H9 (cell line): ENCODE measurements at regions not wholly inside any gene's neighbourhood (a gene's known extent, or its start where the extent isn't known, plus 50 kb on each side); places are given as distances from the start of the nearest gene placed in this dataset.

Experiments
- DNase-seq: peaks from one replicate; pipeline ENCODE4 v3.0.0-alpha.2; 2017
- H2AFZ ChIP-seq: one replicate; pipeline ENCODE4 v1.6.1; 2013; ENCODE audit warnings: mild to moderate bottlenecking, low read length, control low read depth, moderate library complexity
- H2AK5ac ChIP-seq: 2 replicates; pipeline ENCODE4 v1.6.1; 2013; ENCODE audit warnings: low read length, control low read depth, mixed read lengths; ENCODE audit not compliant: insufficient read length
- H2BK120ac ChIP-seq: one replicate; pipeline ENCODE4 v1.6.1; 2013; ENCODE audit warnings: low read depth, mild to moderate bottlenecking, low read length, control low read depth, inconsistent platforms; ENCODE audit not compliant: poor library complexity, severe bottlenecking
- H2BK12ac ChIP-seq: 2 replicates; pipeline ENCODE4 v1.6.1; 2013; ENCODE audit warnings: low read length, control low read depth, mixed read lengths, low read depth; ENCODE audit not compliant: insufficient read length
- H2BK15ac ChIP-seq: 2 replicates; pipeline ENCODE4 v1.6.1; 2013; ENCODE audit warnings: low read depth, low read length, control low read depth
- H2BK20ac ChIP-seq: one replicate; pipeline ENCODE4 v1.6.1; 2013; ENCODE audit warnings: low read depth, mild to moderate bottlenecking, low read length, control low read depth, inconsistent platforms; ENCODE audit not compliant: poor library complexity, severe bottlenecking
- H2BK5ac ChIP-seq: 2 replicates; pipeline ENCODE4 v1.6.1; 2013; ENCODE audit warnings: low read length, control low read depth, mixed read lengths; ENCODE audit not compliant: insufficient read length
- H3K14ac ChIP-seq: 2 replicates; pipeline ENCODE4 v1.6.1; 2013; ENCODE audit warnings: low read length, control low read depth; ENCODE audit not compliant: insufficient read depth
- H3K18ac ChIP-seq: 2 replicates; pipeline ENCODE4 v1.6.1; 2013; ENCODE audit warnings: low read depth, mild to moderate bottlenecking, mixed read lengths, low read length, control low read depth; ENCODE audit not compliant: insufficient read length
- H3K23ac ChIP-seq: 2 replicates; pipeline ENCODE4 v1.6.1; 2013; ENCODE audit warnings: low read length, control low read depth, mixed read lengths, low read depth; ENCODE audit not compliant: insufficient read length
- H3K23me2 ChIP-seq: 2 replicates; pipeline ENCODE4 v1.6.1; 2013; ENCODE audit warnings: low read depth, mild to moderate bottlenecking, mixed read lengths, low read length, control low read depth; ENCODE audit not compliant: insufficient read length, poor library complexity, severe bottlenecking
- H3K27ac ChIP-seq: 2 replicates; pipeline ENCODE4 v1.5.1; 2013; ENCODE audit warnings: low read length, control low read depth, mixed read lengths, low read depth; ENCODE audit not compliant: insufficient read length
- H3K27me3 ChIP-seq: 2 replicates; pipeline ENCODE4 v1.6.1; 2013; ENCODE audit warnings: low read length, control low read depth, inconsistent platforms; ENCODE audit not compliant: insufficient read depth
- H3K4ac ChIP-seq: 2 replicates; pipeline ENCODE4 v1.6.1; 2013; ENCODE audit warnings: low read depth, mild to moderate bottlenecking, control low read depth, inconsistent platforms, low read length, moderate library complexity
- H3K4me1 ChIP-seq: 2 replicates; pipeline ENCODE4 v1.6.1; 2013; ENCODE audit warnings: low read length, control low read depth, inconsistent platforms; ENCODE audit not compliant: insufficient read depth
- H3K4me2 ChIP-seq: 2 replicates; pipeline ENCODE4 v1.6.1; 2013; ENCODE audit warnings: low read length, control low read depth, mixed read lengths; ENCODE audit not compliant: insufficient read length, insufficient read depth
- H3K56ac ChIP-seq: 2 replicates; pipeline ENCODE4 v1.6.1; 2013; ENCODE audit warnings: low read depth, mild to moderate bottlenecking, mixed read lengths, low read length, control low read depth; ENCODE audit not compliant: insufficient read length
- H3K79me1 ChIP-seq: 2 replicates; pipeline ENCODE4 v1.6.1; 2013; ENCODE audit warnings: low read depth, mild to moderate bottlenecking, moderate library complexity, low read length, control low read depth, inconsistent platforms; ENCODE audit not compliant: insufficient read depth, poor library complexity, severe bottlenecking
- H3K79me2 ChIP-seq: 2 replicates; pipeline ENCODE4 v1.6.1; 2013; ENCODE audit warnings: low read length, control low read depth, inconsistent platforms; ENCODE audit not compliant: insufficient read depth
- H3K9ac ChIP-seq: 2 replicates; pipeline ENCODE4 v1.6.1; 2013; ENCODE audit warnings: low read length, control low read depth, mixed read lengths; ENCODE audit not compliant: insufficient read length; ENCODE audit errors: extremely low read depth
- H3K9me3 ChIP-seq: one replicate; pipeline ENCODE4 v1.6.1; 2013; ENCODE audit warnings: low read depth, low read length, inconsistent platforms; ENCODE audit not compliant: control insufficient read depth
- H3T11ph ChIP-seq: one replicate; pipeline ENCODE4 v1.6.1; 2013; ENCODE audit warnings: mild to moderate bottlenecking, low read length, control low read depth, inconsistent platforms
- H4K20me1 ChIP-seq: one replicate; pipeline ENCODE4 v1.6.1; 2013; ENCODE audit not compliant: control insufficient read depth, insufficient read length, insufficient read depth
- H4K5ac ChIP-seq: 2 replicates; pipeline ENCODE4 v1.6.1; 2013; ENCODE audit warnings: low read depth, mild to moderate bottlenecking, mixed read lengths, low read length, control low read depth; ENCODE audit not compliant: insufficient read length
- H4K8ac ChIP-seq: replicated peaks from 2 replicates; pipeline ENCODE4 v1.6.1; 2013; ENCODE audit warnings: low read length, control low read depth, mixed read lengths, low read depth; ENCODE audit not compliant: insufficient read length
- H4K91ac ChIP-seq: 2 replicates; pipeline ENCODE4 v1.6.1; 2013; ENCODE audit warnings: low read depth, mild to moderate bottlenecking, moderate library complexity, mixed read lengths, low read length, control low read depth; ENCODE audit not compliant: insufficient read length
- H3K27ac Mint-ChIP-seq, 3 experiments: 2 replicates in 2 of 3; 3 replicates in 1 of 3; pipeline ENCODE4 v1.8.0; 2020 to 2021; ENCODE audit warnings: mixed read lengths in 3 of 3, mild to moderate bottlenecking in 1 of 3, moderate library complexity in 1 of 3
- H3K27me3 Mint-ChIP-seq: 2 replicates; pipeline ENCODE4 v1.8.0; 2021; ENCODE audit warnings: low read depth, mild to moderate bottlenecking, moderate library complexity, mixed read lengths
- H3K36me3 Mint-ChIP-seq, 3 experiments: 2 replicates in 2 of 3; 3 replicates in 1 of 3; pipeline ENCODE4 v1.8.0; 2020 to 2021; ENCODE audit warnings: low read depth in 3 of 3, mixed read lengths in 3 of 3; ENCODE audit not compliant: insufficient read depth in 1 of 3
- H3K4me1 Mint-ChIP-seq, 2 experiments: 2 replicates each; pipeline ENCODE4 v1.8.0; 2020; ENCODE audit warnings: mixed read lengths in 2 of 2
- H3K4me3 Mint-ChIP-seq, 2 experiments: 2 replicates in 1 of 2; 3 replicates in 1 of 2; pipeline ENCODE4 v1.8.0; 2020 to 2021; ENCODE audit warnings: mild to moderate bottlenecking in 2 of 2, mixed read lengths in 2 of 2, moderate library complexity in 1 of 2
- H3K9me3 Mint-ChIP-seq, 2 experiments: 2 replicates in 1 of 2; 3 replicates in 1 of 2; pipeline ENCODE4 v1.8.0; 2020; ENCODE audit warnings: mild to moderate bottlenecking in 2 of 2, mixed read lengths in 2 of 2, moderate library complexity in 1 of 2
- CTCF ChIP-seq: fragments of 200-600 bp; sonication (generic); conservative IDR thresholded peaks from 3 replicates; pipeline ENCODE4 v1.8.0; 2021; ENCODE audit warnings: antibody characterized with exemption, mild to moderate bottlenecking
- WGBS: extraction: QIAGEN DNeasy Blood & Tissue Kit; methylation state at CpG from one replicate; pipeline ENCODE4 v1.1.7; 2013; ENCODE audit warnings: missing lambda C conversion rate, low lambda C conversion rate, mixed read lengths; ENCODE audit not compliant: insufficient read length; ENCODE audit errors: extremely low coverage; 5-methylcytosine and 5-hydroxymethylcytosine counted together

DNA sequence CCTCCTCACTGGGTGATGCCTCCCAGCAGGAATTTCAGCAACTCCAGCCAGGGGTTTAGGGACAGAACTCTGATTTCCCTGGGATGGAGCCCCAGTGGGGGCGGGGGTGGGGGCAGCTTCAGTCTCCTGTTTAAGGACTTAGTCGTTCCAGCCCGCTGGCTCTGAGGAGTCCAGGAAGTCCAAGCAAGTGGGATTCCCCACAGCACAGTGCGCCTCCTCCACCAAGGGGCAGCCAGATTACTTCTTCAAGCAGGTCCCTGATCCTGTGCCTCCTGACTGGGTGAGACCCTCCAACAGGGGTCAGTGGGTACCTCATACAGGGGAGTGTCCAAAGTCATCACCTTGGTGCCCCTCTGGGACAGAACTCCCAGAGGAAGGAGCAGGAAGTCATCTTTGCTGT lies 1438.4 kb upstream of the B3GALT2 start:
- Histone ChIP-seq H3K23ac (no peak overlapping the region), H4K5ac (no peak overlapping the region), H2BK15ac (no peak overlapping the region), H3K79me1 (no peaks in the 10 kb centered on the region), H4K91ac (no peak overlapping the region), H2BK120ac (no peak overlapping the region), H3K4ac (no peak overlapping the region), H3K27me3 (no peaks in the 10 kb centered on the region), H3K27ac (no peak overlapping the region), H2BK12ac (no peak overlapping the region), H3K9ac (no peak overlapping the region), H4K8ac (no peak overlapping the region), H3K14ac (no peak overlapping the region), H3K18ac (no peak overlapping the region), H3K79me2 (no peaks in the 10 kb centered on the region), H3K4me1 (no peaks in the 10 kb centered on the region), H3K9me3 (no peaks in the 10 kb centered on the region), H3K56ac (no peak overlapping the region), H2BK20ac (no peak overlapping the region), H3K4me2 (no peak overlapping the region), H2BK5ac (no peak overlapping the region), H4K20me1 (no peaks in the 10 kb centered on the region), H3T11ph (no peak overlapping the region), H2AFZ (no peak overlapping the region), H3K23me2 (no peaks in the 10 kb centered on the region), H2AK5ac (no peak overlapping the region)
- no peaks in the 10 kb centered on the region for H3K4me1 Mint-ChIP-seq
- H3K27me3 Mint-ChIP-seq: no peaks in the 10 kb centered on the region
- WGBS: no CpG with 5 or more reads among the region's 4 CpGs
- DNase-seq: no peak
- H3K27ac Mint-ChIP-seq: no peak overlapping the region
- no peak for TF ChIP-seq CTCF
- H3K4me3 Mint-ChIP-seq: no peak overlapping the region
- H3K36me3 Mint-ChIP-seq: 0 out of 7 replicates have a peak, but pooled peaks cover 0 to 9% (median 0%) of the 10 kb centered on the region in 3 experiments
- H3K9me3 Mint-ChIP-seq: no peaks in the 10 kb centered on the region; a peak in 1 of 5 replicates
